AG09319 (cell line): ENCODE measurements at regions not wholly inside any gene's neighbourhood (a gene's known extent, or its start where the extent isn't known, plus 50 kb on each side); places are given as distances from the start of the nearest gene placed in this dataset.

ENCODE experiments used
- DNase-seq: peaks from one replicate; pipeline ENCODE4 v3.0.0-alpha.2; 2010; ENCODE audit warnings: low read depth; ENCODE audit errors: extremely low read depth
- TF ChIP-seq, protein P1 (sequence below): IDR thresholded peaks from 2 replicates; pipeline ENCODE4 v1.5.1; 2011; ENCODE audit warnings: low read depth, mild to moderate bottlenecking, inconsistent platforms, low read length, moderate library complexity

DNA sequence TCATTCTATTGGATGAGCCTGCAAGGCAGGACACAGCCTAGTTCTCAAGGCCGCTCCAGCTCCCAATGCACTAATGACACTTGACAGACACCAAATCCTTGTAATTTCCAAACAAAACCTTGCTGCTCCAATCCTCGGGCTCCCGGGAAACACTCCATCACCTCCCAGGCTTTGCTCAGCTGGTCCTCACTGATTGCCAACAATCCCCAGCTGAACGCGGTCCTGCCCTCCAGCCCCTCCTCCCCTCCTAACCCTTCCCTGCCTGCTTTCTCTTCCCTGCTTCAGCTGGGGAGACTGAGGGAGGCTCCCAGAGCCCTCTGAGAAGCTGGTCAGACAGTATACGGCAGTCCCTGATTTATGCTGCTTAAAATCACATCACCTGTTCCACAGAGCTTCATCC lies 114.4 kb upstream of the TNR start:
- no peak for DNase-seq
- TF ChIP-seq, protein P1, sequence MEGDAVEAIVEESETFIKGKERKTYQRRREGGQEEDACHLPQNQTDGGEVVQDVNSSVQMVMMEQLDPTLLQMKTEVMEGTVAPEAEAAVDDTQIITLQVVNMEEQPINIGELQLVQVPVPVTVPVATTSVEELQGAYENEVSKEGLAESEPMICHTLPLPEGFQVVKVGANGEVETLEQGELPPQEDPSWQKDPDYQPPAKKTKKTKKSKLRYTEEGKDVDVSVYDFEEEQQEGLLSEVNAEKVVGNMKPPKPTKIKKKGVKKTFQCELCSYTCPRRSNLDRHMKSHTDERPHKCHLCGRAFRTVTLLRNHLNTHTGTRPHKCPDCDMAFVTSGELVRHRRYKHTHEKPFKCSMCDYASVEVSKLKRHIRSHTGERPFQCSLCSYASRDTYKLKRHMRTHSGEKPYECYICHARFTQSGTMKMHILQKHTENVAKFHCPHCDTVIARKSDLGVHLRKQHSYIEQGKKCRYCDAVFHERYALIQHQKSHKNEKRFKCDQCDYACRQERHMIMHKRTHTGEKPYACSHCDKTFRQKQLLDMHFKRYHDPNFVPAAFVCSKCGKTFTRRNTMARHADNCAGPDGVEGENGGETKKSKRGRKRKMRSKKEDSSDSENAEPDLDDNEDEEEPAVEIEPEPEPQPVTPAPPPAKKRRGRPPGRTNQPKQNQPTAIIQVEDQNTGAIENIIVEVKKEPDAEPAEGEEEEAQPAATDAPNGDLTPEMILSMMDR: no peak

GRCh38 chr1:175853681-175854080 lies 110.3 kb upstream of the TNR start:
- no peak for DNase-seq
- TF ChIP-seq, protein P1: no peak

DNA sequence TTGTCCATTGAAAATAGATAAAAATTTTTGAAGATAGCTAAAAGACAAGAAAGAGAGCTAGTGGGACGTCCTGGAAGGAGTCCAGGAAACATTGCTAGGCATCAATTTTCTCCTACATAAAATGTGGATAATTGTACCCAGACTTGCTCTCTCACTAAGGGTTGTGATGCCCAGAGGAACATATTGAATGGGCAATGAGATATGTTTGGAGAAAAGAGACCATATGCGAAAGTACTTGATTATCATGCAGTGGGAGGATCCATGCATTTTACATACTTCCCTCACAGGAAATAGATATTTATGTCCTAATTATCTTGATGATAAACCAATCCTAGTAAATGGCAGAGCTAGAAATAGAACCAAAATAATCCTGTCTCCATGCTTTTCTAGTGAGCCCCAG lies 108.4 kb upstream of the TNR start:
- DNase-seq: no peak
- TF ChIP-seq, protein P1: no peak

GRCh38 chr1:175848329-175848728 lies 104.9 kb upstream of the TNR start:
- TF ChIP-seq, protein P1: no peak
- no peak for DNase-seq

GRCh38 chr1:175845985-175846384 lies 102.6 kb upstream of the TNR start:
- no peak for DNase-seq
- TF ChIP-seq, protein P1: no peak

DNA sequence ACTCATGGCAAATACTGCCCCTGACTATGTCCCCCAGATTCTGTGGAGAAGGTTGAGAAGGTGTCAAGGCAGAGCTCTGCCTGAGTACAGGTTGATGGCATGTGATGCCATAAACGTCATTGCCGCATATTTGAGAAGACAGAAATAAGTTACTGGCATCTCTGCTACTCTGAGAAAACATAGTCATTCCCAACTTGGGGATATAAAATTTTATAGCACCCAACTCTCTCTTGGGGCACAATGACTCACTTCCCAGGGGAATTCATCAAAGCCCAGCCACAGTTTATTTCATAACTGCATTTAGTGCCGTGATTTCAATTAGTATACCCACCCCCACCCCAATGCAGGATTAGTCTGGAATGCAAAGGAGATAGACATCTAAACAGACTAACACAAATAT lies 101.9 kb upstream of the TNR start:
- DNase-seq: no peak
- TF ChIP-seq, protein P1: no peak

DNA sequence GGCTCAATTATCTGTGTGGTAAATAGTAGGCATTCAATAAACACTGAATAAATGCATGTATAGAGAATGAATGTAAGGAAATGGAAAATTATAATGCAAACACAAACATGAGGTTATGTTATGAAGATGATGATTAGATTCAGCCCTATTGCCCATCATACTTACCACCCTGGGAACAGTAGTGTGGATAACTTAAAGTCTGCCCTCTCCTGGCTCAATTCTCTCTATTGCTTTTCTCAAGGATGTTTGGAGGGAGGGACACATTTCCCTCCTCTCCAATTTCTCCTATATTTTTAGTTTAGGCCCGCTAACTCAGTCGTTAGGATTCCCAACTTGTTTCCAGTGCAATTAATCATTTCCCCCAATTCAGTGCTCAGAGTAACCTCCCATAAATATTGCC lies 101.5 kb upstream of the TNR start:
- TF ChIP-seq, protein P1: no peak

More for the DNA sequence above, 101.5 kb upstream of the TNR start:
- no peak for DNase-seq
